ENCODE measurements at regions not wholly inside any gene's neighbourhood (a gene's known extent, or its start where the extent isn't known, plus 50 kb on each side); places are given as distances from the start of the nearest gene placed in this dataset.

- DNase-seq (ENCODE audit: low read depth), result no peak
- no peak for TF ChIP-seq CTCF (conservative IDR thresholded peaks at IDR 0.05; ENCODE audit: low read length)
- H3K4me3 ChIP-seq (ENCODE audit: low read length), result no peak overlapping the region
Observed at GRCh38 chr1:230578616-230579015, 63.7 kb upstream of the COG2 start.

GRCh38 chr1:230577537-230577936 lies 64.7 kb upstream of the COG2 start:
- DNase-seq (ENCODE audit: low read depth), result no peak
- no peak overlapping the region for H3K4me3 ChIP-seq (ENCODE audit: low read length)
- TF ChIP-seq CTCF (conservative IDR thresholded peaks at IDR 0.05; ENCODE audit: low read length), result no peak

GRCh38 chr1:230575886-230576500 lies 66.3 kb upstream of the COG2 start:
- TF ChIP-seq CTCF (conservative IDR thresholded peaks at IDR 0.05; ENCODE audit: low read length), result no peak
- DNase-seq (ENCODE audit: low read depth), result no peak
- no peak overlapping the region for H3K4me3 ChIP-seq (ENCODE audit: low read length)

- no peak for DNase-seq (ENCODE audit: low read depth)
- H3K4me3 ChIP-seq (ENCODE audit: low read length), result no peak overlapping the region
- TF ChIP-seq CTCF (conservative IDR thresholded peaks at IDR 0.05; ENCODE audit: low read length), result no peak
Observed at GRCh38 chr1:230574502-230574901, 67.8 kb upstream of the COG2 start.

- no peak for TF ChIP-seq CTCF (conservative IDR thresholded peaks at IDR 0.05; ENCODE audit: low read length)
- no peak for DNase-seq (ENCODE audit: low read depth)
- no peak overlapping the region for H3K4me3 ChIP-seq (ENCODE audit: low read length)
Observed at GRCh38 chr1:230573658-230574057, 68.6 kb upstream of the COG2 start.

- H3K4me3 ChIP-seq (ENCODE audit: low read length), result no peak overlapping the region
- DNase-seq (ENCODE audit: low read depth), result no peak
- no peak for TF ChIP-seq CTCF (conservative IDR thresholded peaks at IDR 0.05; ENCODE audit: low read length)
Observed at GRCh38 chr1:230572121-230573105, 69.9 kb upstream of the COG2 start.

All from AG10803 (cell line).